ENCODE measurements at regions not wholly inside any gene's neighbourhood (a gene's known extent, or its start where the extent isn't known, plus 50 kb on each side); places are given as distances from the start of the nearest gene placed in this dataset.
"Not testable (repeated sequence)": the region's sequence is repeated elsewhere in the genome, so short reads cannot be mapped to it uniquely, and the experiment has no call there.

- TF ChIP-seq PATZ1 (CRISPR knock-in tag; IDR thresholded peaks at IDR 0.05; ENCODE audit: borderline replicate concordance); CREB5 (CRISPR knock-in tag; IDR thresholded peaks at IDR 0.05; ENCODE audit: low read depth); RARB (CRISPR knock-in tag; IDR thresholded peaks at IDR 0.05); SNAI2 (CRISPR knock-in tag; IDR thresholded peaks at IDR 0.05); OSR1 (CRISPR knock-in tag; IDR thresholded peaks at IDR 0.05); ZC3H10 (CRISPR knock-in tag; IDR thresholded peaks at IDR 0.05); TSHZ2 (CRISPR knock-in tag; IDR thresholded peaks at IDR 0.05); ZNF70 (CRISPR knock-in tag; IDR thresholded peaks at IDR 0.05); ZNF8 (CRISPR knock-in tag; IDR thresholded peaks at IDR 0.05): not testable (repeated sequence)
Measured at GRCh38 chr22:25309586-25309985, 90.1 kb downstream of the CRYBB2 start.
